SK-N-SH (cell line): ENCODE measurements at regions not wholly inside any gene's neighbourhood (a gene's known extent, or its start where the extent isn't known, plus 50 kb on each side); places are given as distances from the start of the nearest gene placed in this dataset.

Experiments used
- CTCF ChIA-PET: fragments of 300-600, 350-600 bp; formaldehyde crosslinking; extraction: SDS; loops from one replicate; lab custom pipeline; 2021; lab: Yijun Ruan, JAX
- POLR2A ChIA-PET: fragments of 350-600 bp; sonication (Branson Sonifier 250); formaldehyde crosslinking; extraction: SDS; loops from one replicate; lab custom pipeline; 2020; ENCODE audit warnings: antibody characterized with exemption, inconsistent platforms; lab: Yijun Ruan, JAX
- DNase-seq: peaks from one replicate; pipeline ENCODE4 v3.0.0; 2012
- H2AFZ ChIP-seq: fragments of 200-600 bp; sonication (generic); 2 replicates; pipeline ENCODE4 v1.8.1; 2016; ENCODE audit warnings: antibody characterized with exemption, mild to moderate bottlenecking, low read depth
- H3F3A ChIP-seq: fragments of 200-600 bp; sonication (generic); replicated peaks from 2 replicates; pipeline ENCODE3; 2016; ENCODE audit warnings: antibody characterized with exemption, mild to moderate bottlenecking; ENCODE audit not compliant: insufficient read depth
- H3K27ac ChIP-seq, 2 experiments: fragments of 200-500 bp in 1 of 2; fragments of 200-600 bp in 1 of 2; sonication (Bioruptor generic) in 1 of 2; sonication (generic), shearing (Covaris generic) in 1 of 2; 2 replicates each; pipeline versions ENCODE4 v1.5.1 to v1.6.1; 2014 to 2016; ENCODE audit warnings: low read depth in 2 of 2, inconsistent platforms in 1 of 2, low read length in 1 of 2, mild to moderate bottlenecking in 1 of 2, mixed read lengths in 1 of 2
- H3K27me3 ChIP-seq: fragments of 200-600 bp; sonication (generic), shearing (Covaris generic); 2 replicates; pipeline ENCODE4 v1.6.1; 2016; ENCODE audit warnings: mixed run types; ENCODE audit not compliant: insufficient read depth
- H3K36me3 ChIP-seq, 2 experiments: fragments of 200-500 bp in 1 of 2; fragments of 200-600 bp in 1 of 2; sonication (Bioruptor generic) in 1 of 2; sonication (generic) in 1 of 2; replicated peaks in 1 of 2; 2 replicates each; pipeline versions ENCODE3 to v1.5.1; 2014 to 2016; ENCODE audit warnings: low read length in 1 of 2, mild to moderate bottlenecking in 1 of 2; ENCODE audit not compliant: insufficient read depth in 2 of 2, control insufficient read depth in 1 of 2
- H3K4me1 ChIP-seq, 2 experiments: fragments of 200-500 bp in 1 of 2; fragments of 200-600 bp in 1 of 2; sonication (Bioruptor generic) in 1 of 2; sonication (generic), shearing (Covaris generic) in 1 of 2; 2 replicates each; pipeline versions ENCODE4 v1.5.1 to v1.6.1; 2014 to 2016; ENCODE audit warnings: low read depth in 1 of 2, low read length in 1 of 2, mixed run types in 1 of 2; ENCODE audit not compliant: insufficient read depth in 2 of 2, control insufficient read depth in 1 of 2
- H3K4me2 ChIP-seq: fragments of 200-600 bp; sonication (generic), shearing (Covaris generic); 2 replicates; pipeline ENCODE4 v1.6.1; 2017; ENCODE audit warnings: mixed run types
- H3K4me3 ChIP-seq, 2 experiments: fragments of 200-500 bp in 1 of 2; fragments of 200-600 bp in 1 of 2; sonication (Bioruptor generic) in 1 of 2; sonication (generic), shearing (Covaris generic) in 1 of 2; 2 replicates each; pipeline versions ENCODE4 v1.5.1 to v1.8.1; 2014 to 2016; ENCODE audit warnings: low read depth in 2 of 2, inconsistent platforms in 1 of 2, low read length in 1 of 2, mild to moderate bottlenecking in 1 of 2, mixed read lengths in 1 of 2, moderate library complexity in 1 of 2
- H3K79me2 ChIP-seq: fragments of 200-600 bp; sonication (generic); 2 replicates; pipeline ENCODE4 v1.8.1; 2017; ENCODE audit warnings: mild to moderate bottlenecking; ENCODE audit not compliant: insufficient read depth
- H3K9ac ChIP-seq: fragments of 200-600 bp; sonication (generic); 2 replicates; pipeline ENCODE4 v1.6.1; 2017; ENCODE audit warnings: mixed run types
- H3K9me2 ChIP-seq: fragments of 200-600 bp; sonication (generic); 2 replicates; pipeline ENCODE4 v1.6.1; 2017; ENCODE audit warnings: mixed run types
- H3K9me3 ChIP-seq: fragments of 200-600 bp; sonication (generic); 2 replicates; pipeline ENCODE4 v1.6.1; 2017; ENCODE audit warnings: mixed run types, mild to moderate bottlenecking, moderate library complexity
- H4K20me1 ChIP-seq: fragments of 200-600 bp; sonication (generic); 2 replicates; pipeline ENCODE4 v1.6.1; 2017; ENCODE audit warnings: mild to moderate bottlenecking, mixed run types; ENCODE audit not compliant: insufficient read depth
- CHD2 ChIP-seq: fragments of 150-350 bp; IDR thresholded peaks from 2 replicates; pipeline ENCODE4 v1.6.1; 2018; ENCODE audit warnings: low read length; ENCODE audit not compliant: partially characterized antibody
- EP300 ChIP-seq, 2 experiments: IDR thresholded peaks; 2 replicates each; pipeline versions ENCODE4 v1.4.0 to v1.6.1; 2012; ENCODE audit warnings: borderline replicate concordance in 1 of 2, low read depth in 1 of 2, low read length in 1 of 2
- EZH2phosphoT487 ChIP-seq: fragments of 200-600 bp; sonication (generic); IDR thresholded peaks from 2 replicates; pipeline ENCODE4 v1.6.1; 2017; ENCODE audit warnings: low read depth, mixed run types, mild to moderate bottlenecking, antibody characterized with exemption, moderate library complexity, borderline replicate concordance
- FOSL2 ChIP-seq: IDR thresholded peaks from 2 replicates; pipeline ENCODE4 v1.4.0; 2012; ENCODE audit warnings: low read depth, mild to moderate bottlenecking, moderate library complexity, borderline replicate concordance
- FOXJ3 ChIP-seq: sonication (generic); formaldehyde crosslinking; IDR thresholded peaks from 2 replicates; pipeline ENCODE4 v1.5.1; 2020; ENCODE audit warnings: mild to moderate bottlenecking, missing genetic modification reagents
- FOXM1 ChIP-seq: IDR thresholded peaks from 2 replicates; pipeline ENCODE4 v1.4.0; 2012; ENCODE audit warnings: low read depth, mild to moderate bottlenecking
- GABPA ChIP-seq: IDR thresholded peaks from 2 replicates; pipeline ENCODE4 v1.4.0; 2012; ENCODE audit warnings: low read depth, mild to moderate bottlenecking
- MXI1 ChIP-seq: IDR thresholded peaks from 2 replicates; pipeline ENCODE4 v1.6.1; 2012; ENCODE audit warnings: mild to moderate bottlenecking, low read depth, low read length, improper control_type of control experiment
- NRF1 ChIP-seq: IDR thresholded peaks from 2 replicates; pipeline ENCODE4 v1.6.1; 2012; ENCODE audit warnings: low read depth, mild to moderate bottlenecking, low read length
- RCOR1 ChIP-seq: fragments of 150-350 bp; IDR thresholded peaks from 2 replicates; pipeline ENCODE4 v1.6.1; 2017; ENCODE audit warnings: antibody characterized with exemption, low read length
- RXRA ChIP-seq: IDR thresholded peaks from 2 replicates; pipeline ENCODE4 v1.4.0; 2012; ENCODE audit warnings: low read depth, mild to moderate bottlenecking, borderline replicate concordance
- TAF1 ChIP-seq: IDR thresholded peaks from 2 replicates; pipeline ENCODE4 v1.6.1; 2012; ENCODE audit warnings: low read depth, mild to moderate bottlenecking, low read length, moderate library complexity, borderline replicate concordance
- TEAD4 ChIP-seq: IDR thresholded peaks from 2 replicates; pipeline ENCODE4 v1.4.0; 2012; ENCODE audit warnings: mild to moderate bottlenecking, borderline replicate concordance; ENCODE audit not compliant: insufficient read depth
- YY1 ChIP-seq: IDR thresholded peaks from 2 replicates; pipeline ENCODE4 v1.4.0; 2012; ENCODE audit warnings: low read depth, mild to moderate bottlenecking
- WGBS: methylation state at CpG from one replicate; pipeline ENCODE4 v1.1.6; 2017; ENCODE audit warnings: low lambda C conversion rate; 5-methylcytosine and 5-hydroxymethylcytosine counted together
- TF ChIP-seq, protein P1 (sequence below): IDR thresholded peaks from 2 replicates; pipeline ENCODE4 v1.4.0; 2012; ENCODE audit warnings: low read depth, borderline replicate concordance
- TF ChIP-seq, protein P2 (sequence below): IDR thresholded peaks from 2 replicates; pipeline ENCODE4 v1.4.0; 2012; ENCODE audit warnings: low read depth, borderline replicate concordance
- TF ChIP-seq, protein P3 (sequence below): fragments of 150-350 bp; IDR thresholded peaks from 2 replicates; pipeline ENCODE4 v1.6.1; 2016; ENCODE audit warnings: mild to moderate bottlenecking, low read depth, low read length
- TF ChIP-seq, protein P4 (sequence below): IDR thresholded peaks from 2 replicates; pipeline ENCODE4 v1.6.1; 2012; ENCODE audit warnings: mild to moderate bottlenecking, low read depth, low read length, moderate library complexity
- TF ChIP-seq, protein P5 (sequence below): fragments of 150-350 bp; IDR thresholded peaks from 2 replicates; pipeline ENCODE4 v1.6.1; 2017; ENCODE audit warnings: antibody characterized with exemption, low read length, low read depth, borderline replicate concordance
- TF ChIP-seq, protein P6 (sequence below): IDR thresholded peaks from 2 replicates; pipeline ENCODE4 v1.4.0; 2012; ENCODE audit warnings: low read depth

DNA sequence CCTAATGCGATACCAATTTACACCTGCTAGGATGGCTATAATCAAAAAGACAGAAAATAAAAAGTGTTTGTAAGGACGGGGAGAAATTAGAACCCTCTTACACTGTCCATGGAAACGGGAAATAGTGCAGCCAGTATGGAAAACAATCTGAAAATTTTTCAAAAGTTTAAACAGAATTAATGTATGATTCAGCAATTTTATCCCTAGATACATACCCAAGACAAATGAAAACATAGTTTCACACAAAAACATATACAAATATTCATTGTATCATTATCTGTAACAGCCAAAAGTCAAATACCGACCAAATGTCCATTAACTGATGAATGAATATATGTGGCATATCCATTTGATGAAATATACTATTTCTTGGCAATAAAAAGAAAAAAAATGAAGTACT, 313.5 kb upstream of the GYPC start:
- ChIA-PET POLR2A (no interaction called here), CTCF (no interaction called here)
- no peak overlapping the region for H3K4me3 ChIP-seq

More for the DNA sequence above, 313.5 kb upstream of the GYPC start:
- Histone ChIP-seq H3K36me3 (no peaks in the 10 kb centered on the region), H2AFZ (no peak overlapping the region), H3K9me2 (no peaks in the 10 kb centered on the region), H3F3A (no peaks in the 10 kb centered on the region), H3K4me1 (no peaks in the 10 kb centered on the region), H3K9me3 (no peaks in the 10 kb centered on the region), H3K4me2 (no peak overlapping the region), H3K79me2 (no peaks in the 10 kb centered on the region), H3K9ac (no peak overlapping the region), H3K27ac (no peak overlapping the region), H3K27me3 (no peaks in the 10 kb centered on the region), H4K20me1 (no peaks in the 10 kb centered on the region)
- TF ChIP-seq RXRA (no peak), MXI1 (no peak), FOXM1 (no peak), TEAD4 (no peak), GABPA (no peak), EZH2phosphoT487 (no peak), FOSL2 (no peak), YY1 (no peak), FOXJ3 (CRISPR knock-in tag) (no peak), EP300 (IDR thresholded peaks at IDR 0.05; ENCODE audit: borderline replicate concordance in 1 of 2, low read depth in 1 of 2, low read length in 1 of 2) (no peak), NRF1 (no peak), RCOR1 (no peak), TAF1 (no peak), CHD2 (no peak)
- TF ChIP-seq, protein P1, sequence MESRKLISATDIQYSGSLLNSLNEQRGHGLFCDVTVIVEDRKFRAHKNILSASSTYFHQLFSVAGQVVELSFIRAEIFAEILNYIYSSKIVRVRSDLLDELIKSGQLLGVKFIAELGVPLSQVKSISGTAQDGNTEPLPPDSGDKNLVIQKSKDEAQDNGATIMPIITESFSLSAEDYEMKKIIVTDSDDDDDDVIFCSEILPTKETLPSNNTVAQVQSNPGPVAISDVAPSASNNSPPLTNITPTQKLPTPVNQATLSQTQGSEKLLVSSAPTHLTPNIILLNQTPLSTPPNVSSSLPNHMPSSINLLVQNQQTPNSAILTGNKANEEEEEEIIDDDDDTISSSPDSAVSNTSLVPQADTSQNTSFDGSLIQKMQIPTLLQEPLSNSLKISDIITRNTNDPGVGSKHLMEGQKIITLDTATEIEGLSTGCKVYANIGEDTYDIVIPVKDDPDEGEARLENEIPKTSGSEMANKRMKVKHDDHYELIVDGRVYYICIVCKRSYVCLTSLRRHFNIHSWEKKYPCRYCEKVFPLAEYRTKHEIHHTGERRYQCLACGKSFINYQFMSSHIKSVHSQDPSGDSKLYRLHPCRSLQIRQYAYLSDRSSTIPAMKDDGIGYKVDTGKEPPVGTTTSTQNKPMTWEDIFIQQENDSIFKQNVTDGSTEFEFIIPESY, result no peak
- TF ChIP-seq, protein P2, sequence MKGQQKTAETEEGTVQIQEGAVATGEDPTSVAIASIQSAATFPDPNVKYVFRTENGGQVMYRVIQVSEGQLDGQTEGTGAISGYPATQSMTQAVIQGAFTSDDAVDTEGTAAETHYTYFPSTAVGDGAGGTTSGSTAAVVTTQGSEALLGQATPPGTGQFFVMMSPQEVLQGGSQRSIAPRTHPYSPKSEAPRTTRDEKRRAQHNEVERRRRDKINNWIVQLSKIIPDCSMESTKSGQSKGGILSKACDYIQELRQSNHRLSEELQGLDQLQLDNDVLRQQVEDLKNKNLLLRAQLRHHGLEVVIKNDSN, result no peak
- TF ChIP-seq, protein P3, sequence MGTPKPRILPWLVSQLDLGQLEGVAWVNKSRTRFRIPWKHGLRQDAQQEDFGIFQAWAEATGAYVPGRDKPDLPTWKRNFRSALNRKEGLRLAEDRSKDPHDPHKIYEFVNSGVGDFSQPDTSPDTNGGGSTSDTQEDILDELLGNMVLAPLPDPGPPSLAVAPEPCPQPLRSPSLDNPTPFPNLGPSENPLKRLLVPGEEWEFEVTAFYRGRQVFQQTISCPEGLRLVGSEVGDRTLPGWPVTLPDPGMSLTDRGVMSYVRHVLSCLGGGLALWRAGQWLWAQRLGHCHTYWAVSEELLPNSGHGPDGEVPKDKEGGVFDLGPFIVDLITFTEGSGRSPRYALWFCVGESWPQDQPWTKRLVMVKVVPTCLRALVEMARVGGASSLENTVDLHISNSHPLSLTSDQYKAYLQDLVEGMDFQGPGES, result no peak
- TF ChIP-seq, protein P4, sequence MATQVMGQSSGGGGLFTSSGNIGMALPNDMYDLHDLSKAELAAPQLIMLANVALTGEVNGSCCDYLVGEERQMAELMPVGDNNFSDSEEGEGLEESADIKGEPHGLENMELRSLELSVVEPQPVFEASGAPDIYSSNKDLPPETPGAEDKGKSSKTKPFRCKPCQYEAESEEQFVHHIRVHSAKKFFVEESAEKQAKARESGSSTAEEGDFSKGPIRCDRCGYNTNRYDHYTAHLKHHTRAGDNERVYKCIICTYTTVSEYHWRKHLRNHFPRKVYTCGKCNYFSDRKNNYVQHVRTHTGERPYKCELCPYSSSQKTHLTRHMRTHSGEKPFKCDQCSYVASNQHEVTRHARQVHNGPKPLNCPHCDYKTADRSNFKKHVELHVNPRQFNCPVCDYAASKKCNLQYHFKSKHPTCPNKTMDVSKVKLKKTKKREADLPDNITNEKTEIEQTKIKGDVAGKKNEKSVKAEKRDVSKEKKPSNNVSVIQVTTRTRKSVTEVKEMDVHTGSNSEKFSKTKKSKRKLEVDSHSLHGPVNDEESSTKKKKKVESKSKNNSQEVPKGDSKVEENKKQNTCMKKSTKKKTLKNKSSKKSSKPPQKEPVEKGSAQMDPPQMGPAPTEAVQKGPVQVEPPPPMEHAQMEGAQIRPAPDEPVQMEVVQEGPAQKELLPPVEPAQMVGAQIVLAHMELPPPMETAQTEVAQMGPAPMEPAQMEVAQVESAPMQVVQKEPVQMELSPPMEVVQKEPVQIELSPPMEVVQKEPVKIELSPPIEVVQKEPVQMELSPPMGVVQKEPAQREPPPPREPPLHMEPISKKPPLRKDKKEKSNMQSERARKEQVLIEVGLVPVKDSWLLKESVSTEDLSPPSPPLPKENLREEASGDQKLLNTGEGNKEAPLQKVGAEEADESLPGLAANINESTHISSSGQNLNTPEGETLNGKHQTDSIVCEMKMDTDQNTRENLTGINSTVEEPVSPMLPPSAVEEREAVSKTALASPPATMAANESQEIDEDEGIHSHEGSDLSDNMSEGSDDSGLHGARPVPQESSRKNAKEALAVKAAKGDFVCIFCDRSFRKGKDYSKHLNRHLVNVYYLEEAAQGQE, result no peak
- TF ChIP-seq, protein P5, sequence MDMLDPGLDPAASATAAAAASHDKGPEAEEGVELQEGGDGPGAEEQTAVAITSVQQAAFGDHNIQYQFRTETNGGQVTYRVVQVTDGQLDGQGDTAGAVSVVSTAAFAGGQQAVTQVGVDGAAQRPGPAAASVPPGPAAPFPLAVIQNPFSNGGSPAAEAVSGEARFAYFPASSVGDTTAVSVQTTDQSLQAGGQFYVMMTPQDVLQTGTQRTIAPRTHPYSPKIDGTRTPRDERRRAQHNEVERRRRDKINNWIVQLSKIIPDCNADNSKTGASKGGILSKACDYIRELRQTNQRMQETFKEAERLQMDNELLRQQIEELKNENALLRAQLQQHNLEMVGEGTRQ, result no peak
- TF ChIP-seq, protein P6, sequence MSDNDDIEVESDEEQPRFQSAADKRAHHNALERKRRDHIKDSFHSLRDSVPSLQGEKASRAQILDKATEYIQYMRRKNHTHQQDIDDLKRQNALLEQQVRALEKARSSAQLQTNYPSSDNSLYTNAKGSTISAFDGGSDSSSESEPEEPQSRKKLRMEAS, result no peak
- WGBS, result 10% methylated on average over 4 of the region's 4 CpGs
- DNase-seq, result no peak
